Left colon (tissue), 2 donors: ENCODE measurements at regions not wholly inside any gene's neighbourhood (a gene's known extent, or its start where the extent isn't known, plus 50 kb on each side); places are given as distances from the start of the nearest gene placed in this dataset.

ENCODE experiments used
- ATAC-seq: fragments of 200-7000 bp; cut with Tn5 transposase; one replicate; pipeline ENCODE4 v1.9.1; 2020; ENCODE audit warnings: mild to moderate bottlenecking, moderate library complexity
- DNase-seq, 2 donors: peaks; one replicate each; pipeline ENCODE4 v3.0.0-alpha.2; 2020
- intact Hi-C, 2 donors: fragments of 100-400 bp; cut with DNase I in 1 of 2; cut with micrococcal nuclease in 1 of 2; formaldehyde crosslinking; loops; one replicate each; pipeline versions ENCODE4 v1.11.2 to v1.14.0; 2022; cut with DNase I, micrococcal nuclease
- donor health status: DM: no; HTN: no; CAD: no.
- donor health status: DM: yes; HTN: yes; CAD: no.

- ATAC-seq (no peak), DNase-seq (no peak)
- intact Hi-C loops = no loop called here
Observed at GRCh38 chr9:87107072-87107471, 159.8 kb upstream of the GAS1 start.

DNA sequence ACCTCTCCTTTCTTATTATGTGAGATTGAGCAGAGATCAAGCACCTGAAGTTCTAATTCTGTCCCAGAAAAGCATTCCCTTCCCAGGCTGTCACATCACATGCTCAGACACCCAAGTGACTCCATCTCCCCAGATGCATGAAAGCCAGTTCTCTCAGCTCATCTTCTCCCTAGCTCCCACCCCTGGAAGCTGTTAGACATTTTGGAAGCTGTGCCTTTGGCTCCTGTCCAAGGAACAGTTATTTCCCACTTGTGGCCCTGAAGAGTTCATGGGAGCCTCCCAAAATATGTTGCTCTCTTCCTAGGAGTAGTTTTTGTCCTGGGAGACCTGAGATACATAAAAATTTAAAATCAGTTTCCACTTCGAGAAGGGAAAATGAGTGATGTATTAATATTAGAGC, 161.4 kb upstream of the GAS1 start:
- no peak for ATAC-seq
- DNase-seq = no peak
- intact Hi-C loops = no loop called here

- no peak for ATAC-seq
- intact Hi-C loops = no loop called here
- no peak for DNase-seq
Observed at GRCh38 chr9:87109231-87109631, 161.9 kb upstream of the GAS1 start.

- ATAC-seq = no peak
- intact Hi-C loops = no loop called here
- no peak for DNase-seq
Observed at GRCh38 chr9:87109851-87110250, 162.5 kb upstream of the GAS1 start.

- ATAC-seq = no peak
- intact Hi-C loops = no loop called here
- DNase-seq = no peak
Observed at GRCh38 chr9:87111010-87111409, 163.7 kb upstream of the GAS1 start.

- intact Hi-C loops = no loop called here
- ATAC-seq = no peak
- no peak for DNase-seq
Observed at GRCh38 chr9:87112656-87113055, 165.3 kb upstream of the GAS1 start.

DNA sequence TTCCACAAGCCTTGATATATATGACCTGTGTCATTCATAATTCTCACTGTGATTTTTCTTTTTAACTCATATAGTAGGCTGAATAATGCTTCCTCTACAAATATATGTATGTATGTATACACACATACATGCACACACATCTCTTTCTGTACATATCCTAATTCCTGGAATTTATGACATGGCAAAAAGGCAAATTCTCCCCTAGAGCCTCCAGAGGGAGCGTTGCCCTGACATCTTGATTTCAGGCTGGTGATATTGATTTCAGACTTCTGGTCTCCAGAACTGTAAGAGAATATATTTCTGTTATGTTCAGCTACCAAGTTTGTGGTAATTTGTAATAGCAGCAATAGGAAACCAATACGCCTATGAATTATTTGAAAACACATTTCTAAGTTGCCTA, 166.6 kb upstream of the GAS1 start:
- intact Hi-C loops = no loop called here
- ATAC-seq (no peak), DNase-seq (no peak)

GRCh38 chr9:87115785-87116184, 168.5 kb upstream of the GAS1 start:
- DNase-seq (no peak), ATAC-seq (no peak)
- intact Hi-C loops = no loop called here

GRCh38 chr9:87116492-87116891, 169.2 kb upstream of the GAS1 start:
- ATAC-seq (no peak), DNase-seq (no peak)
- intact Hi-C loops = no loop called here

DNA sequence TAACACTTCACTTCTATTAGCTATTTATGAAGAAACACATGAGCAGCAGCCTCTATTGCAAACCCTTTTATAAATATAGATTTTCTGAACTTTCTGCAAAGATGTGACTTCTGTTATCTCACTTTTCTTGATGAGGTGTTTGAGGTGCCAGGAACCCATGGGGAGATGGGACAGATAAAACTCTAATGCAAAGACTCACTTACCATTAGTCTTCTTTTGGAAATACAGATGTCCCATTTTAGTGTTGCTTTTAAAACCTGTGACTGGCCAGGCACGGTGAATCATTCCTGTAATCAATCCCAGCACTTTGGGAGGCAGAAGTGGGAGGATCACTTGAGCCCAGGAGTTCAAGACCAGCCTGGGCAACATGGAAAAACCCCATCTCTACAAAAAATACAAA, 171.3 kb upstream of the GAS1 start:
- intact Hi-C loops = no loop called here
- ATAC-seq = no peak
- no peak for DNase-seq

GRCh38 chr9:87119328-87119881, 172.1 kb upstream of the GAS1 start:
- intact Hi-C loops = no loop called here
- peak in 1 of 2 donors; percentile 39 for DNase-seq
- peak; percentile 16 for ATAC-seq

DNA sequence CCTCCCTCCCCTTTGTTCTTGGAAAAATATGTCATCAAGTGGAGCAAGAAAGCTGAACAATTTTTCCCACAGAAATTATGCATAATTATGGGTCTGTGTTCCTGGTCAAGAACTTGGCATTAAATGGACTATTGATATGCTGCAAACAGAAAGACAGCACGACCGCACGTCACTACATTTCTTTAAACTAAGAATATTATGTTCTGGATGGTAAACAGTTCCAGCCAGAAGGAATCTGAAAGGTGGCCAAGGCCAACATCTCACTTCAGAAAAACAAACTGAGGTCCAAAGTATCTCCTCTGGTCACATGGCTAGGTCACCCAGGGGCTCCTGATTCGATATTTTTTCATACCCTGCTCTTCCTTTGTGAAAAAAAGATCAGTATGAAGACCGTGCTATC, 173.3 kb upstream of the GAS1 start:
- DNase-seq (no peak), ATAC-seq (no peak)
- intact Hi-C loops = no loop called here

GRCh38 chr9:87122947-87123685, 175.8 kb upstream of the GAS1 start:
- intact Hi-C loops = no loop called here
- ATAC-seq (no peak), DNase-seq (no peak)

DNA sequence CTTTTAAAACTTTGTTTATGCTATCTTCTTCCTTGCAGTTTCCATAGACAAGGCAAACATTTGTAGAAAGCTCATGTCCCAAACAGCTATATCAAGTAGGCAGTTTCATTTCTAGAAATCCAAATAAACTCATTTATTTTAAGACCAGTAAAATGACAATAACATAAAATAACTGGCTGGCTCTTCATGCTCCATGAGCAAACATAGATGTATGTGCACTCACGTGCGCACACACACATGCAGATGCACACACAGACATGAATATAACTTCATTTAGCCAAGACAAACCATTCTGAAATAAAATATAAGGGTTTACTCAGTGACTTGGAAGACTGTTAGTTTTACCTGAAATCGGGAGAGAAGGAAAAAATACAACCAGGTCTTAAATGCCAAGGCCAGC, 176.5 kb upstream of the GAS1 start:
- intact Hi-C loops = no loop called here
- ATAC-seq (no peak), DNase-seq (no peak)

GRCh38 chr9:87125819-87126218, 178.5 kb upstream of the GAS1 start:
- no peak for DNase-seq
- intact Hi-C loops = no loop called here
- ATAC-seq = no peak

- ATAC-seq (no peak), DNase-seq (no peak)
- intact Hi-C loops = no loop called here
Observed at GRCh38 chr9:87127543-87127942, 180.2 kb upstream of the GAS1 start.

GRCh38 chr9:87127978-87128614, 180.8 kb upstream of the GAS1 start:
- ATAC-seq (no peak), DNase-seq (no peak)

DNA sequence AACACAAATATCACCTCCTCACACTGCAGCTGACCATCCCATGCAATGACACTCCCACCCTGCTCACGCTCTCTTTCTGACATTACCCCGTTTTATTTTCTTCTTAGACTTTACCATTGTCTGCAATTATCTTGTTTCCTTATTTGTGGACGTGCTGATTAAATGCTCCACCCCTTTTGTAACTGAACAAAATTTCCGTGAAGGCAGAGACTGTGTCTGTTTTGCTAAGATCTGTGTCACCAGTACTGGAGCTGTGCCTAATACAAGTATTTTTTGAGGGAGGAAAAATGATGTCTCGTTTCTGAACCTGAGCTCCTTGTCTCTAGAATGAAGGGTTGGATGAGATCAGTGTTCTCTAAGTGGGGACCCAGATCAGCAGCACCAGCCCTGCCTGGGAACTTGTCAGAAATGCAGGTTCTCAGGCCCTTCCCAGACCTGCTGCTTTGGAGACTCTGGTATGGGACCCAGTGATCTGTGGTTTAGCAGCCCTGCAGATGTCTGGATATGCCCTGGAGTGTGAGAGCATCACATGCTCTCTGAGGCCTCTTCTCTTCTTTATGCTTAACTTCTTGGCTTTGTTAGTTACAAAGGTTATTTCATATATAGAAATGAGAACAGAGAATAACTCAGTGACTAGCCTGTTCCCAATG, 181.7 kb upstream of the GAS1 start:
- intact Hi-C loops = no loop called here
- no peak for ATAC-seq

More at GRCh38 chr9:87127978-87128614, 180.8 kb upstream of the GAS1 start:
- intact Hi-C loops = no loop called here

DNA sequence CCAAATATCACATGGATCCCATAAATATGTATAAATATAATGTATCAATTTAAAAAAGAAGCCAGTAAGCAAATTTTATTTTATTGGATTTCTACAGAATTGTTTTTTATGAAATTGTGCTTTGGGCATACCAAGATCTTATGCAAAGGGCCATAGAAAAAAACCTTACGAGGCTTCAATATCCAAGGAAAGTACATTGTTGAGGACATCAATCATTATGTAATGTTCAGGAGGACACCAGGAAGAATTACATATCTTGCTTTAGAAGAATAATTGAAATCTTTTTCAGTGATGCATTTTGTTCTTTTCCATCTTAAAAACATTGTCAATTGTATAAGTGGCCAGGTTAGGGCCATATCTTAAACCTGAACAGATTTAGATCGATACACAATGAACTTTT, 187.8 kb upstream of the GAS1 start:
- intact Hi-C loops = no loop called here
- DNase-seq (no peak), ATAC-seq (no peak)

More for the DNA sequence above, 181.7 kb upstream of the GAS1 start:
- DNase-seq = no peak

DNA sequence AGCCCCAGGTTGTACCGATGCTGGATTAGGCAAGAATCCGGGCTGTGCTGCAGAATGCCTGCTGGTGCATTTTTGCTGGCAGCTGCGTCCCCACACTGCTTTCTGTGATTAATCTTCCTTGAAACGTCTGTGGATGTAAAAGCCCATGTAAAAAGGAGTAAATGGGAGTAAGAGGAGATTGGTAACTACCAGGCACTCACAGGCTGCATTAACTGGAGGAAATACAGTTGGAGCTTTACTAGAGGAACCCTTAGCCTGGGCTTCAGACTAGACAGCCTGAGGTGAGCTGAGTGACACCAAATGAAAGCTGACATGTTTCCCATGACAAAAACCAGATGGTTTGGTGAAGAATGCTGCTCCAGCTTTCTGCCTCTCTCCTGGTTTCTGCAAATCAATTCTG, 190.4 kb upstream of the GAS1 start:
- ATAC-seq = no peak
- DNase-seq = no peak
- intact Hi-C loops = no loop called here
